H1 (cell line): ENCODE measurements at regions not wholly inside any gene's neighbourhood (a gene's known extent, or its start where the extent isn't known, plus 50 kb on each side); places are given as distances from the start of the nearest gene placed in this dataset.

Experiments
- CTCF ChIA-PET: fragments of 300-600 bp; sonication (Branson Sonifier 250); formaldehyde crosslinking; loops from one replicate; lab custom pipeline; 2021; ENCODE audit not compliant: partially characterized antibody; lab: Charles Lee
- POLR2A ChIA-PET: fragments of 300-600 bp; sonication (Branson Sonifier 250); formaldehyde crosslinking; loops from one replicate; lab custom pipeline; 2021; ENCODE audit warnings: inconsistent platforms; ENCODE audit not compliant: partially characterized antibody; lab: Charles Lee
- DNase-seq, 2 experiments: peaks; one replicate each; pipeline versions ENCODE4 v3.0.0 to v3.0.0-alpha.2; 2010 to 2022; ENCODE audit warnings: low spot score in 2 of 2, low read depth in 1 of 2, mixed read lengths in 1 of 2
- FAIRE-seq: peaks from 2 replicates; lab custom pipeline; 2011; peaks lifted over from hg19 to GRCh38; lab: Jason Lieb, UNC
- H2AFZ ChIP-seq: 2 replicates; pipeline ENCODE4 v1.8.1; 2012; ENCODE audit warnings: low read length, inconsistent platforms
- H2AK5ac ChIP-seq: 2 replicates; pipeline ENCODE4 v1.6.1; 2013; ENCODE audit warnings: low read depth, low read length
- H2BK120ac ChIP-seq: replicated peaks from 2 replicates; pipeline ENCODE3; 2013; ENCODE audit warnings: low read depth, low read length, inconsistent platforms
- H2BK12ac ChIP-seq: 2 replicates; pipeline ENCODE4 v1.6.1; 2013; ENCODE audit warnings: low read depth, low read length
- H2BK15ac ChIP-seq: 2 replicates; pipeline ENCODE4 v1.6.1; 2013; ENCODE audit warnings: low read length
- H2BK20ac ChIP-seq: 2 replicates; pipeline ENCODE4 v1.6.1; 2013; ENCODE audit warnings: low read length
- H2BK5ac ChIP-seq: 2 replicates; pipeline ENCODE4 v1.6.1; 2013; ENCODE audit warnings: low read depth, low read length
- H3K14ac ChIP-seq: 2 replicates; pipeline ENCODE4 v1.6.1; 2013; ENCODE audit warnings: inconsistent platforms; ENCODE audit not compliant: insufficient read length
- H3K18ac ChIP-seq: 2 replicates; pipeline ENCODE4 v1.6.1; 2013; ENCODE audit warnings: low read length; ENCODE audit errors: extremely low read depth
- H3K23ac ChIP-seq: 2 replicates; pipeline ENCODE4 v1.6.1; 2013; ENCODE audit warnings: inconsistent platforms; ENCODE audit not compliant: insufficient read length
- H3K23me2 ChIP-seq: 2 replicates; pipeline ENCODE4 v1.6.1; 2013; ENCODE audit warnings: low read depth, low read length
- H3K27ac ChIP-seq: 2 replicates; pipeline ENCODE4 v1.6.1; 2011; ENCODE audit warnings: low read depth, low read length, inconsistent platforms
- H3K27me3 ChIP-seq, 4 experiments: replicated peaks in 1 of 4; 1 replicate in 1 of 4; 2 replicates in 3 of 4; pipeline versions ENCODE4 v1.6.1 to v1.8.1; 2011 to 2013; ENCODE audit warnings: low read length in 3 of 4, mild to moderate bottlenecking in 3 of 4, inconsistent platforms in 2 of 4, mixed read lengths in 2 of 4, moderate library complexity in 1 of 4; ENCODE audit not compliant: control insufficient read depth in 3 of 4, insufficient read depth in 3 of 4; ENCODE audit errors: extremely low read depth in 1 of 4
- H3K36me3 ChIP-seq, 4 experiments: 2 replicates each; pipeline versions ENCODE4 v1.6.1 to v1.8.1; 2011 to 2013; ENCODE audit warnings: mild to moderate bottlenecking in 4 of 4, low read length in 3 of 4, moderate library complexity in 2 of 4, control low read depth in 1 of 4, inconsistent platforms in 1 of 4; ENCODE audit not compliant: insufficient read depth in 4 of 4, control insufficient read depth in 2 of 4
- H3K4ac ChIP-seq: replicated peaks from 2 replicates; pipeline ENCODE3; 2013; ENCODE audit warnings: low read length, low read depth, mixed read lengths, inconsistent platforms; ENCODE audit not compliant: insufficient read length
- H3K4me1 ChIP-seq, 4 experiments: replicated peaks in 1 of 4; 1 replicate in 1 of 4; 2 replicates in 3 of 4; pipeline versions ENCODE4 v1.6.1 to v1.8.1; 2011 to 2013; ENCODE audit warnings: low read length in 3 of 4, inconsistent platforms in 2 of 4, mixed read lengths in 1 of 4; ENCODE audit not compliant: insufficient read depth in 4 of 4, control insufficient read depth in 3 of 4
- H3K4me2 ChIP-seq, 2 experiments: 2 replicates each; pipeline versions ENCODE4 v1.6.1 to v1.8.1; 2011 to 2013; ENCODE audit warnings: low read depth in 2 of 2, low read length in 2 of 2, control low read depth in 1 of 2, inconsistent platforms in 1 of 2, mild to moderate bottlenecking in 1 of 2; ENCODE audit not compliant: insufficient read depth in 1 of 2
- H3K4me3 ChIP-seq, 4 experiments: fragments of 200-600, 300-600 bp in 1 of 4; sonication (generic), shearing (Covaris generic), sonication (Bioruptor Twin) in 1 of 4; 2 replicates each; pipeline versions ENCODE4 v1.5.1 to v1.8.1; 2011 to 2016; ENCODE audit warnings: low read length in 4 of 4, low read depth in 3 of 4, control low read depth in 2 of 4, inconsistent platforms in 2 of 4, mild to moderate bottlenecking in 2 of 4, mixed read lengths in 1 of 4, moderate library complexity in 1 of 4; ENCODE audit not compliant: insufficient read depth in 2 of 4; ENCODE audit errors: extremely low read depth in 1 of 4
- H3K56ac ChIP-seq: replicated peaks from 2 replicates; pipeline ENCODE3; 2013; ENCODE audit warnings: low read depth, mild to moderate bottlenecking, mixed read lengths, low read length, inconsistent platforms; ENCODE audit not compliant: insufficient read length
- H3K79me1 ChIP-seq: 2 replicates; pipeline ENCODE4 v1.6.1; 2013; ENCODE audit warnings: low read depth, low read length, control low read depth
- H3K79me2 ChIP-seq, 2 experiments: 2 replicates each; pipeline versions ENCODE4 v1.6.1 to v1.8.1; 2012 to 2013; ENCODE audit warnings: low read length in 2 of 2, mild to moderate bottlenecking in 2 of 2, inconsistent platforms in 1 of 2; ENCODE audit not compliant: insufficient read depth in 2 of 2, control insufficient read depth in 1 of 2
- H3K9ac ChIP-seq, 4 experiments: replicated peaks in 1 of 4; 1 replicate in 1 of 4; 2 replicates in 3 of 4; pipeline versions ENCODE4 v1.6.1 to v1.8.1; 2011 to 2013; ENCODE audit warnings: low read depth in 3 of 4, low read length in 3 of 4, control low read depth in 2 of 4, mild to moderate bottlenecking in 2 of 4, moderate library complexity in 2 of 4, inconsistent platforms in 1 of 4; ENCODE audit errors: extremely low read depth in 1 of 4
- H3K9me3 ChIP-seq, 2 experiments: 2 replicates each; pipeline versions ENCODE4 v1.6.1 to v1.8.1; 2012 to 2013; ENCODE audit warnings: mild to moderate bottlenecking in 2 of 2, moderate library complexity in 2 of 2, control low read depth in 1 of 2, inconsistent platforms in 1 of 2, low read depth in 1 of 2, low read length in 1 of 2, mixed read lengths in 1 of 2; ENCODE audit not compliant: insufficient read depth in 2 of 2
- H4K20me1 ChIP-seq, 2 experiments: replicated peaks in 1 of 2; 2 replicates each; pipeline versions ENCODE3 to v1.8.1; 2011 to 2013; ENCODE audit warnings: inconsistent platforms in 2 of 2, low read length in 2 of 2, mild to moderate bottlenecking in 1 of 2; ENCODE audit not compliant: insufficient read depth in 2 of 2, control insufficient read depth in 1 of 2
- H4K5ac ChIP-seq: 2 replicates; pipeline ENCODE4 v1.6.1; 2013; ENCODE audit warnings: low read length, low read depth, mixed read lengths, inconsistent platforms; ENCODE audit not compliant: insufficient read length
- H4K8ac ChIP-seq: 2 replicates; pipeline ENCODE4 v1.8.0; 2013; ENCODE audit warnings: mild to moderate bottlenecking, moderate library complexity, low read length, inconsistent platforms; ENCODE audit not compliant: insufficient read depth; ENCODE audit errors: extremely low read depth
- H4K91ac ChIP-seq: replicated peaks from 2 replicates; pipeline ENCODE3; 2013; ENCODE audit warnings: low read length, mixed read lengths, inconsistent platforms; ENCODE audit not compliant: insufficient read length
- BCL11A ChIP-seq, 2 experiments: IDR thresholded peaks; one replicate each; pipeline ENCODE4 v1.6.1; 2011; ENCODE audit warnings: low read depth in 2 of 2, low read length in 2 of 2, mild to moderate bottlenecking in 2 of 2
- BRCA1 ChIP-seq: IDR thresholded peaks from 2 replicates; pipeline ENCODE4 v1.6.1; 2012; ENCODE audit warnings: low read depth, low read length, improper control_type of control experiment
- CHD2 ChIP-seq: IDR thresholded peaks from 2 replicates; pipeline ENCODE4 v1.6.1; 2012; ENCODE audit warnings: low read length, improper control_type of control experiment
- EGR1 ChIP-seq: IDR thresholded peaks from 2 replicates; pipeline ENCODE4 v1.6.1; 2011; ENCODE audit warnings: low read depth, low read length, borderline replicate concordance
- FOSL1 ChIP-seq: IDR thresholded peaks from 2 replicates; pipeline ENCODE4 v1.6.1; 2011; ENCODE audit warnings: mild to moderate bottlenecking, low read depth, low read length, moderate library complexity; ENCODE audit not compliant: insufficient read depth
- HDAC6 ChIP-seq: IDR thresholded peaks from one replicate; pipeline ENCODE4 v1.7.1; 2012; ENCODE audit warnings: low read depth, mild to moderate bottlenecking, inconsistent platforms, low read length, moderate library complexity
- MAX ChIP-seq: IDR thresholded peaks from 2 replicates; pipeline ENCODE4 v1.6.1; 2012; ENCODE audit warnings: inconsistent platforms
- PHF8 ChIP-seq: fragments of 200-600 bp; sonication (generic); conservative IDR thresholded peaks from 2 replicates; pipeline ENCODE4 v1.7.1; 2012; ENCODE audit warnings: low read depth, mild to moderate bottlenecking, inconsistent platforms, low read length, moderate library complexity
- RBBP5 ChIP-seq: IDR thresholded peaks from 2 replicates; pipeline ENCODE4 v1.7.1; 2012; ENCODE audit warnings: low read depth, mild to moderate bottlenecking, inconsistent platforms, low read length, moderate library complexity, borderline replicate concordance
- RNF2 ChIP-seq: fragments of 200-900, 300-1000 bp; sonication (generic); IDR thresholded peaks from 2 replicates; pipeline ENCODE4 v1.7.1; 2016; ENCODE audit warnings: borderline replicate concordance, low read depth, mild to moderate bottlenecking, antibody characterized with exemption, low read length; ENCODE audit not compliant: poor library complexity, severe bottlenecking; ENCODE audit errors: missing control alignments
- RXRA ChIP-seq: IDR thresholded peaks from 2 replicates; pipeline ENCODE4 v1.6.1; 2011; ENCODE audit warnings: low read depth, mild to moderate bottlenecking, low read length, moderate library complexity; ENCODE audit not compliant: insufficient read depth
- SIN3A ChIP-seq, 2 experiments: IDR thresholded peaks in 1 of 2; conservative IDR thresholded peaks in 1 of 2; 2 replicates each; pipeline ENCODE4 v1.6.1; 2011 to 2012; ENCODE audit warnings: low read length in 2 of 2, improper control_type of control experiment in 1 of 2, low read depth in 1 of 2, mild to moderate bottlenecking in 1 of 2
- SP1 ChIP-seq: IDR thresholded peaks from 2 replicates; pipeline ENCODE4 v1.6.1; 2011; ENCODE audit warnings: low read depth, low read length
- SP2 ChIP-seq: IDR thresholded peaks from 2 replicates; pipeline ENCODE4 v1.6.1; 2012; ENCODE audit warnings: mild to moderate bottlenecking, low read length, inconsistent platforms
- TF ChIP-seq, protein P1 (sequence below): IDR thresholded peaks from 2 replicates; pipeline ENCODE4 v1.6.1; 2011; ENCODE audit warnings: low read depth, mild to moderate bottlenecking, low read length; ENCODE audit not compliant: insufficient read depth

DNA sequence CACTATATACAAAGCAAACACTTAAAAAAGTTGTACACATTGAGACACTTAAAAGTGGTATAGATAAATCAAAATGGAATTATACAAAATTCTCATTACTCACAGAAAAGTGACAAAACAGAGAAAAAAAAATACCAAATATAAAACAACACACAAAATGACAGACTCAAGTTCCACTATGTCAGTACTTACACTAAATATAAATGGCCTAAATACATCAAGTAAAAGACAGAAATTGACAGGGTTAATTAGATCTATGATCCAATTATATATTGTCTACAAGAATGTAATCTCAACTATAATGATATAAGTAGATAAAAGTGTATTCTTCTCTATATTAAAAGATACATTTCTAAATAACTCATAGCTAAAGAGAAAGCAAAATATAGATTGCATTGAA lies 401.6 kb upstream of the PFKP start:
- Histone ChIP-seq H2BK5ac (no peak overlapping the region), H3K79me1 (no peaks in the 10 kb centered on the region), H3K36me3 (no peaks in the 10 kb centered on the region), H3K4me3 (no peak overlapping the region), H3K18ac (no peak overlapping the region), H3K9me3 (no peaks in the 10 kb centered on the region; a peak in 1 of 4 replicates), H2BK120ac (no peak overlapping the region), H3K27ac (no peak overlapping the region), H4K8ac (no peak overlapping the region), H2BK12ac (no peak overlapping the region), H3K14ac (no peak overlapping the region), H4K5ac (no peak overlapping the region), H2AK5ac (no peak overlapping the region), H3K4ac (no peak overlapping the region), H3K56ac (no peak overlapping the region), H3K79me2 (no peaks in the 10 kb centered on the region), H3K27me3 (no peaks in the 10 kb centered on the region), H3K23me2 (peaks cover 4% of the 10 kb centered on the region; the same call in 1 of the 2 replicates), H4K20me1 (no peaks in the 10 kb centered on the region), H3K4me2 (no peak overlapping the region), H3K4me1 (no peaks in the 10 kb centered on the region), H4K91ac (no peak overlapping the region), H3K23ac (no peak overlapping the region), H3K9ac (no peak overlapping the region), H2BK20ac (no peak overlapping the region), H2BK15ac (no peak overlapping the region), H2AFZ (no peak overlapping the region)
- ChIA-PET CTCF (no interaction called here), POLR2A (no interaction called here)
- TF ChIP-seq FOSL1 (no peak), RXRA (no peak), RBBP5 (no peak), MAX (no peak), SP1 (no peak), PHF8 (no peak), EGR1 (no peak), HDAC6 (no peak), CHD2 (no peak), RNF2 (no peak), SIN3A (conservative IDR thresholded peaks at IDR 0.05 in 1 of 2, IDR thresholded peaks at IDR 0.05 in 1 of 2; ENCODE audit: low read depth in 1 of 2, low read length in 2 of 2) (no peak), SP2 (no peak), BRCA1 (no peak), BCL11A (IDR thresholded peaks at IDR 0.05; ENCODE audit: low read depth in 2 of 2, low read length in 2 of 2) (no peak)
- TF ChIP-seq, protein P1, sequence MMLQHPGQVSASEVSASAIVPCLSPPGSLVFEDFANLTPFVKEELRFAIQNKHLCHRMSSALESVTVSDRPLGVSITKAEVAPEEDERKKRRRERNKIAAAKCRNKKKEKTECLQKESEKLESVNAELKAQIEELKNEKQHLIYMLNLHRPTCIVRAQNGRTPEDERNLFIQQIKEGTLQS: no peak
- FAIRE-seq (no peak), DNase-seq (no peak)
